Activated naive CD8-positive, alpha-beta T cell treated with anti-CD3 and anti-CD28 coated beads for 36 hours (primary cell): ENCODE measurements at regions not wholly inside any gene's neighbourhood (a gene's known extent, or its start where the extent isn't known, plus 50 kb on each side); places are given as distances from the start of the nearest gene placed in this dataset.

Source experiments
- DNase-seq: peaks from one replicate; pipeline ENCODE4 v3.0.0; 2021
- H3K27ac Mint-ChIP-seq: one replicate; pipeline ENCODE4 v1.8.0; 2022; ENCODE audit warnings: mild to moderate bottlenecking, moderate library complexity, mixed read lengths
- H3K27me3 Mint-ChIP-seq: one replicate; pipeline ENCODE4 v1.8.0; 2022; ENCODE audit warnings: mild to moderate bottlenecking, mixed read lengths
- H3K36me3 Mint-ChIP-seq: one replicate; pipeline ENCODE4 v1.8.0; 2021; ENCODE audit warnings: mild to moderate bottlenecking, mixed read lengths
- H3K4me1 Mint-ChIP-seq: one replicate; pipeline ENCODE4 v1.8.0; 2021; ENCODE audit warnings: mixed read lengths
- H3K4me3 Mint-ChIP-seq: one replicate; pipeline ENCODE4 v1.8.0; 2022; ENCODE audit warnings: mild to moderate bottlenecking, moderate library complexity, mixed read lengths
- H3K9me3 Mint-ChIP-seq: one replicate; pipeline ENCODE4 v1.8.0; 2022; ENCODE audit warnings: mixed read lengths

DNA sequence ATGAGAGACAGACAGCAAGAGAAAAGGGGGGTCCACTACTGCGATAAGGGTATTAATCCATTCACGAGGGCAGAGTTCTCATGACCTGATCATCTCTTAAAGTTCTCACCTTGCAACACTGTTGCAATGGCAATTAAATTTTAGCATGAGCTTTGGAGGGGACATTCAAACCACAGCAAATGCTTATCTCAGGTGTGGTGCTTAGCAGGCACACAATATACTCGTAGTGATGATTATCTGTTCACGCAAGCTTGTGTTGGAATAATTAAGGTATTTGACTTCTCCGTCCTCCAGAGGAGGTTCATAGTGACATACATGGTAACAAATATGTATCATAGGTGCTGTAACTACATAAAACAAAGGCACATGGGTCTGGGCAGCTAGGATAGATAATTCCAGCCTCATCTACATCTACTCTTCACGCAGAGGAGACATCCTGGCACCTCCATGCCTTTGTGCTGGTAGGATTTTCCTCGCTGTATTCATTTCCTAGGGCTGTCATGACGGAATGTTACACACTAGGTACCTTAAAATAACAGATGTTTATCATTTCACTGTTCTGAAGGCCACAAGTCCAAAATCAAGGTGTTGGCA lies 221.2 kb downstream of the RBM19 start:
- no peaks in the 10 kb centered on the region for H3K4me1 Mint-ChIP-seq
- no peak for DNase-seq
- no peak overlapping the region for H3K4me3 Mint-ChIP-seq
- peaks cover 18% of the 10 kb centered on the region for H3K27me3 Mint-ChIP-seq
- no peaks in the 10 kb centered on the region for H3K36me3 Mint-ChIP-seq
- no peak overlapping the region for H3K27ac Mint-ChIP-seq
- no peaks in the 10 kb centered on the region for H3K9me3 Mint-ChIP-seq

DNA sequence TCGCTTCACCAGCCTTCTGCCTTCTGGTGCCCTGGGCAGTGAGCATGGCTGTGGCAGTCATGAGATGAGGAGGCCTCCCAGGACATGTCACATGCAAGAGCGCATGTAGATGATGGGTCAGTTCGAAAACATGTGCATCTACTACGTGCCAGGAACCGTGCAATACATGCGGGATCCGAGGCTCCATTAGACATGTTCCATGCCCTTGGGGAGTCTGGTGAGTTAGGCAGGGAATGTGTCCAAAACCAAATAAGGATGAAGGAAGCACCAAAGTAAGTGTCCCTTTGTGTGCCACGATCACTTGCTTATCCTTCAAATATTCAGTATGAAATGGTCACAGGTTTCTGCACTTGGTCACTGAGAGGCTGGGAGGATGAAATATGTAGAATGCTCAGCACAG lies 223.3 kb downstream of the RBM19 start:
- Mint-ChIP-seq H3K9me3 (no peaks in the 10 kb centered on the region), H3K4me3 (no peak overlapping the region), H3K36me3 (no peaks in the 10 kb centered on the region), H3K27ac (no peak overlapping the region), H3K4me1 (no peaks in the 10 kb centered on the region), H3K27me3 (peaks cover 33% of the 10 kb centered on the region)
- DNase-seq = no peak

DNA sequence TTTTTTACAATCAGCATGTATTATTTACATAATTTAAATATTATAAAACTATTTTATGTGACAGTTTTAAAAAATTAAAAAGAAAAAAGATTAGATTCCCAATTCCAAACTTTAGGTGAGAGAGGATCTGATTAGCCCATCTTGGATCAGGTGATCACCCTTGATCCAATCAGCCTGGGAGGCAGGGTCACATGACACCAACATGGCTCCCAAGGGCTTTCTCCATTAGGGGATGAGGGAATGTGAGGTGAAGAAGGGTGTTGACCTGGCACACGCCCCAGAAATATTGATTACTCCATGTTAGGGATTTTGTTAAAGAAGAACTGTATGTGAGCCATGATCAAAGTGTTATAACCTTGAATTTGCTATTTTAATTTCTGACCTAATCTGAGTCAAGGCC lies 225.4 kb downstream of the RBM19 start:
- Mint-ChIP-seq H3K9me3 (no peaks in the 10 kb centered on the region), H3K36me3 (no peaks in the 10 kb centered on the region), H3K4me3 (no peak overlapping the region), H3K27me3 (peaks cover 43% of the 10 kb centered on the region), H3K4me1 (no peaks in the 10 kb centered on the region), H3K27ac (no peak overlapping the region)
- no peak for DNase-seq

DNA sequence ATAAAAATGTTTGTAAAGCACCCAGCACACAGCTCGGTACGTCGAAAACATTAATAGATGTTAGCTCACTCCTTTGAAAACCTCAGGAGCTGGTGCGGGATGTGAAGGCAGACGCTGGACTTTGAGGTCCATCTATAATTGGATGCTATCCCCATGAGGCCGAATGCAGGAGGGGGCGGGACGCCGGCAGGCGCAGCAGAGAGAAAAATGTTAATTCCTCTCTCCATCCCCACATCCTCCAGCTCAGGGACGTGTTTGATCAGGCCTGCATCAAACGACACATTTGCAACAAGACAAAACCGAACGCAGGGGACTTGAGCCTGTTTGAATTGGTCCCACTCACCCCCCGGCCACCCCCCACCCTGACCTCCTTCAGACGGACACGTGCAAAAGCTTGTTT lies 231.0 kb downstream of the RBM19 start:
- H3K4me1 Mint-ChIP-seq = no peaks in the 10 kb centered on the region
- no peak overlapping the region for H3K4me3 Mint-ChIP-seq
- no peaks in the 10 kb centered on the region for H3K36me3 Mint-ChIP-seq
- H3K9me3 Mint-ChIP-seq = no peaks in the 10 kb centered on the region
- DNase-seq = no peak
- no peak overlapping the region for H3K27ac Mint-ChIP-seq
- H3K27me3 Mint-ChIP-seq = peaks cover 35% of the 10 kb centered on the region

DNA sequence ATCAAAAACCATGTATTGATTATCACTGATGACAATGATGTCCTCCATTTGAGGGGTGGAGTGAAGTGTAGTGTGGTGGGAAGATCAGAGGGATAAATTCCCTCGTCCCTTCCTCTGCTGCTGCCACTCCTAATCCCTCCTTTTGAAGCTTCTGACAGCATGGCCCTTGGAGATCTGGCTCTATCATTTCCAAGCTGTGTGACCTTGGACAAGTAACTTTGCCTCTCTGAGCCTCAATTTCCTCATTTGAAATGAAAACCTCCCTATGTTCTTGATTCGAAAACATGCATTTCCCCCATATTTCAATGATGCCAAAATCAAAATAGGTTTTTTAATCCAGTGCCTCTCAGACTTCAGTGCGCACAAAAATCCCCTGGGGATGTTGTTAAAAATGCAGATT lies 231.6 kb downstream of the RBM19 start:
- Mint-ChIP-seq H3K9me3 (no peaks in the 10 kb centered on the region), H3K27ac (no peak overlapping the region), H3K36me3 (no peaks in the 10 kb centered on the region), H3K4me1 (no peaks in the 10 kb centered on the region), H3K27me3 (peaks cover 30% of the 10 kb centered on the region), H3K4me3 (no peak overlapping the region)
- DNase-seq = no peak

DNA sequence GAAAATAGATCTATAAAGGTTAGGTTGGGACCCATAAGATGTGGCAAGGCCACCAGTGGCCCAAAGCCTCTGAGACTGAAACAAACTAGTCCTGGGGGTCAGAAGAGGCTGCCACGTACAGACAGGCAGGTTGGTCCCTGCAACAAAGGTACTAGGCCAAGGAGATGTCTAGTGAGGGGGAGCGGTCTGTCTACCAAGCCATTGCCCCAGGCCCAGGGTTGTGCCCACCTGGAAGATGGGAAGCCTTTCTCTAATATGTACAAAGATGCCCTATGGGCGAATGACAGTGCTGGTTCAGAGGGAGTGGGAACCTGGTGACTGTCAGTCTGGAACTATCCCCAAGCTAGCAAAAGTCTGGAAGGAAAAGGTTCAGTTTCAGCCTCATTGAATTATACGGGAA lies 233.2 kb downstream of the RBM19 start:
- no peak for DNase-seq
- peaks cover 18% of the 10 kb centered on the region for H3K27me3 Mint-ChIP-seq
- H3K9me3 Mint-ChIP-seq = no peaks in the 10 kb centered on the region
- H3K36me3 Mint-ChIP-seq = no peaks in the 10 kb centered on the region
- H3K27ac Mint-ChIP-seq = no peak overlapping the region
- no peaks in the 10 kb centered on the region for H3K4me1 Mint-ChIP-seq
- H3K4me3 Mint-ChIP-seq = no peak overlapping the region

DNA sequence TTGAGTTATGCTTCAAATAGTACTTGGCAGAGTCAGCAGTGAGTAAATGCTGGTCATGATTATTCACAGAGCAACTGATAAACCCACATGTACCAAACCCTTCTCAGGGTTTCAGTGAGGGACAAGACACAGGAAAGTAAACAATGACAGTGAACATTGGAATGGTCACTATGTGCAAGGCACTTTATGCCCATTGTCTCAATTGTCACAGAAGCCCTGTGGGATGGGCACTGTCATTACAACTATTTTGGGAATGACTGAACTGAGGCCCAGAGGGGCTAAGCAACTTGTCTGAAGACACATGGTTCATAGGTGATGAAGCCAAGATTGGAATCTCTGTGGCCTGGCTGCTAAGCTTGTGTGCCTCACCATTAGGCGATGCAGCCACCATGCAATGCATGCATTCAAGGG lies 238.5 kb downstream of the RBM19 start:
- Mint-ChIP-seq H3K27me3 (no peaks in the 10 kb centered on the region), H3K4me1 (no peaks in the 10 kb centered on the region), H3K9me3 (no peaks in the 10 kb centered on the region), H3K36me3 (no peaks in the 10 kb centered on the region), H3K27ac (no peak overlapping the region), H3K4me3 (no peak overlapping the region)
- no peak for DNase-seq

DNA sequence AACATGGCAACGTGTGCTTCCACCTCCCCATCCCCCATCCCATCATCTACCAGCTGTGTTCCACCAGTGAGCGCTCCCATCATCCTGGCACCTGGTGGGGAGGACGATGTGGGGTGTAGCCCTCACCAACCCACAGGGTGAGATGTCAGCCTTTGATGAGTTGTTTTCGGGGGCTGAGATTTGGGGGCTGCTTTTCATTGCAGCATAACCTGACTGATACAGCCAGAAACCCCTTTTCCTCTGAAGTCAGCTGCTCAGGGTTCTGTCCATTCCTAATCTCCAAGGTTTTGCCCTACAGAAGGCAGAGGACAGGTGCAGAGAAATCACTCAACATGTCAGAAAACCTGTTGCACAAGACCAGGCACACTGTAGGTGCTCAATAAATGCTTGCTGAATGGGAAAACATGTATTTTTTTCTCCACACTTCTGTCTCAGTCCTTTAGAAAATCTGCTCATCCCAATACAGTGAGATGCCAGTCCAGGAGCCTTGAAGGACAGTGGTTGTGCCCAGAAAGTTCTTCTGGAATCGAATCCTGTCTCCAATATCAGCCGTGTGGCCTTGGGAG lies 239.8 kb downstream of the RBM19 start:
- no peak for DNase-seq
- no peak overlapping the region for H3K27ac Mint-ChIP-seq
- no peaks in the 10 kb centered on the region for H3K36me3 Mint-ChIP-seq
- no peaks in the 10 kb centered on the region for H3K27me3 Mint-ChIP-seq
- no peaks in the 10 kb centered on the region for H3K9me3 Mint-ChIP-seq
- H3K4me3 Mint-ChIP-seq = no peak overlapping the region
- no peaks in the 10 kb centered on the region for H3K4me1 Mint-ChIP-seq

DNA sequence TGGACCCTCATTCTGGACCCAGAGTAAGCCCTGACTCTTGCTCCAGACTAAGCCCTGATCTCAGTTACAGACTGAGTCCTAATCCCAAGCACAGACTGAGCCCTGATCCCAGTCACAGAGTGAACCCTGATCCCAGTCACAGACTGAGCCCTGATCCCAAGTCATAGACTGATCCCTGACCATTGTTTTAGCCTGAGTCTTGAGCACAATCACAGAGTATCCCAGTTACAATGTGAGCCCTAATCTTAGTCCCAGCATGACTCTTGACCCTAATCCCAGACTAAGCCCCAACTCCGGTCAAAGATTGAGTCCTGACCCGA lies 240.6 kb downstream of the RBM19 start:
- Mint-ChIP-seq H3K9me3 (no peaks in the 10 kb centered on the region), H3K4me3 (no peak overlapping the region), H3K4me1 (no peaks in the 10 kb centered on the region), H3K36me3 (no peaks in the 10 kb centered on the region), H3K27me3 (no peaks in the 10 kb centered on the region), H3K27ac (no peak overlapping the region)
- no peak for DNase-seq

DNA sequence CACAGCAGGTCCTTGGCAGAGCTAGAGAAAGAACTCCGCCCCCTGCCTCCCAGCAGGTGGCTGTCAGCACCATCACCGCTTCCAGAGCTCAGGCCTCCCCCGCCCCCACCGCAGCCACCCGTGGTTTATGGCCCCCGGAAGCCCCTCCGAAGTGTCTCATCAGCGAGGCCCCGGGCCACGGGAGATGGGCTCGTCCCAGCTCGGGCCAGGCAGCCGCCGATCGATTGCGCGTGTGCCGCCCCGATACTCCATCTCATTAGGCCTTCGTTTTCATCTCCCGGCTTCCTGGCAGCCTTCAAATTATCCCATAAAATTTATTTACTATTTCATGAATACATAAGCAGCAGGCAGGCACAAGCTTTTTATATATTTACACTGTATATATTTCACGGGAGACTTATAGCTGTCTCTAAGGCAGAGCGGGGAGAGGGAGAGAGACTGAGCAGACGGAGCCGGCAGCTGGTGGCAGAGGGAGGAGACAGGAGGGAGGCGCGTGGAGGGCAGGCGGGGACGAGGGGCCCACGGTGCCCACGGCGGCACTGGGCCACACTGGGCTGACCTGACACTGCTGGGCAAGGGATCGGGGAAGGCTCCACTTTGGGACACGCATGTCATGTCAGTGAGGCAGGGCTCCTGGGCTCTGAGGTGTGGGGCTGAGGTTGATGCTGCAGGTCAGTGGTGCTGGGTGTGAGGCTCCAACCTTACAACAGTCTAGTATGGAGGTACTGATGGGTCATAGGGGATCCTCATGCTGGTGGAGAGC lies 241.2 kb downstream of the RBM19 start:
- no peaks in the 10 kb centered on the region for H3K9me3 Mint-ChIP-seq
- H3K27ac Mint-ChIP-seq = no peak overlapping the region
- no peak overlapping the region for H3K4me3 Mint-ChIP-seq
- H3K4me1 Mint-ChIP-seq = no peaks in the 10 kb centered on the region
- H3K27me3 Mint-ChIP-seq = no peaks in the 10 kb centered on the region
- DNase-seq = no peak
- no peaks in the 10 kb centered on the region for H3K36me3 Mint-ChIP-seq

DNA sequence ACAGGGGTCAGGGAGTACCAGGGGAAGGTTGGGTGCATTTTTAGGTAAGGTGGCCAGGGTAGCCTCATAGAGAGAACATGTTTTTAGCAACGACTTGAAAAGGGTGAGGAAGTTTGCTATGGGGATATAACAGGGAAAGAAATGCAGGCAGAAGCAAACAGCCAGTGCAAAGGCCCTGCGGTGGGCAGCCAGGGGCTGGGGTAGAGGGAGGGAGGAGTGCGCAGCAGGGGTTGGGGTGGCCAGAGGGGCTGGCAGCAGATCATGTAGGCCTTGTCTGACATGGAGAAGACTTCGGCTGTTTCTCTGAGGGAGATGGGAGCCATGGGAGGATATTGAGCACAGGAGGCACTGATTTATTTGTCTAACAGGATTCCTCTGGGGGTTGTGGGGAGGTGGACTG lies 242.5 kb downstream of the RBM19 start:
- H3K9me3 Mint-ChIP-seq = no peaks in the 10 kb centered on the region
- no peaks in the 10 kb centered on the region for H3K27me3 Mint-ChIP-seq
- H3K4me3 Mint-ChIP-seq = no peak overlapping the region
- H3K4me1 Mint-ChIP-seq = no peaks in the 10 kb centered on the region
- H3K27ac Mint-ChIP-seq = no peak overlapping the region
- H3K36me3 Mint-ChIP-seq = no peaks in the 10 kb centered on the region
- no peak for DNase-seq

DNA sequence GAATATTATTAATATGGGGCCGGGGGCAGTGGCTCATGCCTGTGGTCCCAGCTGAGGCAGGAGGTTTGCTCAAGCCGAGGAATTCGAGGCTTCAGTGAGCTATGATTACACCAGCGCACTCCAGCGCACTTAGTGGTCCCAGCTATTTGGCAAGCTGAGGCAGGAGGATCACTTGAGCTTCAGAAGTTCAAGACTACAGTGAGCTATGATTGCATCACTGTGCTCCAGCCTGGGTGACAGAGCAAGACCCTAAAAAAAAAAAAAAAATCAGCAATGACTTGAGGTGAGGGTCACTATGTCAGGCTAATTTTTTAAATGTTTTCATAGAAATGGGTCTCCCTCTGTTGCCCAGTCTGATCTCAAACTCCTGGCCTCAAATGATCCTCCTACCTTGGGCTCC lies 243.4 kb downstream of the RBM19 start:
- Mint-ChIP-seq H3K27me3 (peaks cover 3% of the 10 kb centered on the region), H3K4me3 (no peak overlapping the region), H3K36me3 (no peaks in the 10 kb centered on the region), H3K4me1 (no peaks in the 10 kb centered on the region), H3K9me3 (no peaks in the 10 kb centered on the region), H3K27ac (no peak overlapping the region)
- DNase-seq = no peak

DNA sequence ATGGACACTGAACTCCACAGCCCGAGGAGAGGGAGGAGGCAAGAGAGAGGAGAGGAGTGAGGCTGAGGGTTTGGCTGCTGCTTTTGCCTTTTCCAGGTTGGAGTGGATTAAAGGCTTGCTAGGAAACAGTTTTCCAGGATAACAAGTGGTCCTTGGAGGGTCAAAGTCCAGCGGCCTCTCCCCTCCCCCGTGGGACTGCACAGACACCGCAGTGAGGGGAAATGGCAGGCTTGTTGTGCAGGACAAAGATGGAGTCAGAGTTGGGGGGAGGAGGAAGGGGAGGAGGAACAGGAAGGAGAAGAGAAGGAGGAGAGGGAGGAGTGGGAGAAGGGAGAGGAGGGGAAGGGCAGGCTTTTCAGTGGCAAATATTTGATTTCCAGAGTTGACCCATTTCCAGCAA lies 245.5 kb downstream of the RBM19 start:
- Mint-ChIP-seq H3K27ac (no peak overlapping the region), H3K27me3 (peaks cover 3% of the 10 kb centered on the region), H3K36me3 (no peaks in the 10 kb centered on the region), H3K4me3 (no peak overlapping the region), H3K9me3 (no peaks in the 10 kb centered on the region), H3K4me1 (no peaks in the 10 kb centered on the region)
- no peak for DNase-seq

DNA sequence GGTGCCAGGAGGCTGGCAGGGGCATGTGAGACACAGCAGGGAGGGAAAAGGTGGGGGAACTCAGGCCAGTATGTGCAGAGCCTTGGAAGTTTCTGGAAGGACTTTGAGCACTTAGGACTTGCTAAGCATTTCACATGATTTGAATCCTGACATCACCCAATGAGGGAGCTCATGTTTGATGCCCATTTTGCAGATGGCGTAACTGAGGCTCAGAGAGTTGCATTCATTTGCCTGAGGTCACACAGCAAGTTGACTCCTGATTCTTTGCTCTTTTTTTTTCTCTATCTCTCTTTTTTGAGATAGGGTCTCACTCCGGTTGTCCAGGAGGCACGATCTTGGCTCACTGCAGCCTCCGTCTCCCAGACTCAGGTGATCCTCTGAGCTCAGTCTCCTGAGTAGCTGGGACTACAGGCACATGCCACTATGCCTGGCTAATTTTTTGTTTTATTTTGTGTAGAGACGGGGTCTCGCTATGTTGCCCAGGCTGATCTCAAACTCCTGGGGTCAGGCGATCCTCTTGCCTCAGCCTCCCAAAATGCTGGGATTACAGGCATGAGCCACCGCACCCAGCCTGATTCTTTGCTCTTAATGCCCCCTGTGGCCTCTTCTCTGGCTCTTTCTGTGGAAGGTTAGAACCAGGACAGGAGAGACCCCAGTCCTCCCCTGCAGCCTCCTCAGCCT lies 246.1 kb downstream of the RBM19 start:
- Mint-ChIP-seq H3K9me3 (no peaks in the 10 kb centered on the region), H3K36me3 (no peaks in the 10 kb centered on the region), H3K4me3 (no peak overlapping the region), H3K27me3 (peaks cover 4% of the 10 kb centered on the region), H3K27ac (no peak overlapping the region), H3K4me1 (no peaks in the 10 kb centered on the region)
- DNase-seq = no peak

DNA sequence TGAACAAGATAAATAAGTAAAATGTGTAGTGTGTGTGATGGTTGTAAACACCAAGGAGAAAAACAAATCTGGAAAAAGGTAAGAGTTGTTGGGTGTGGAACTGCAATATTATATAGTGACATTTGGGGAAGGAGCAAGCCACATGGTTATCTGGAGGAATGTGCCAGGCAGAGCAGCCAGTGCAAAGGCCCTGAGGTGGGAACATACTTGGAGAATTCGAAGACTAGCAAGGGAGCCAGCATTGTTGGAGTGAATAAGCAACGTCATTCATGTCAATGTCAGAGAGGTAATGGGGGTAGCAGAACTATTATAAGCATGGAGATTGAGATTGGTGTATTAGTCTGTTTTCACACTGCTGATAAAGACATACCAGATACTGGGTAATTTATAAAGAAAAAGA lies 241.5 kb upstream of the LHX5 start:
- H3K27ac Mint-ChIP-seq = no peak overlapping the region
- DNase-seq = no peak
- no peaks in the 10 kb centered on the region for H3K4me1 Mint-ChIP-seq
- H3K9me3 Mint-ChIP-seq = peaks cover 4% of the 10 kb centered on the region
- H3K27me3 Mint-ChIP-seq = peaks cover 11% of the 10 kb centered on the region
- H3K36me3 Mint-ChIP-seq = no peaks in the 10 kb centered on the region
- H3K4me3 Mint-ChIP-seq = no peak overlapping the region

DNA sequence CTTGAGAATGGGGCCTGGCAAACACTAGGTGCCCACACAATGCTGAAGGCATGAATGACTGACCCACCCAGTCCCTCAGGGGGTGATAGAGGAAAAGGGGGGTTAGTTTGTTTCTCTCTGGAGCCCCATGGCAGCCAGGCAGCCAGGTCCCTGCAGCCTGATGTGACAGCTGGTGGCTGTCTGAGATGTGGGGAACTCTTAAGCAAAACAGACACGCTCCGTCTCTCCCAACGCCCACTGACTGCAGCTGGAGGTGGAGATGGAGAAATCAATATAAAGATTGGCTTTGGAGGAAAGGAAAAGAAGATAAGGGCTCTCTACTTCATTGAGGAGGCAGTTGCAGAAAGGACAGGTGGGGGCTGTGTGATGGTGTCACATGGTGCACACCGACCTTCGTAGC lies 240.8 kb upstream of the LHX5 start:
- no peaks in the 10 kb centered on the region for H3K36me3 Mint-ChIP-seq

More for the DNA sequence above, 240.8 kb upstream of the LHX5 start:
- Mint-ChIP-seq H3K4me1 (no peaks in the 10 kb centered on the region), H3K9me3 (peaks cover 4% of the 10 kb centered on the region), H3K4me3 (no peak overlapping the region), H3K27me3 (peaks cover 14% of the 10 kb centered on the region), H3K27ac (no peak overlapping the region)
- no peak for DNase-seq
